ENCODE measurements at regions not wholly inside any gene's neighbourhood (a gene's known extent, or its start where the extent isn't known, plus 50 kb on each side); places are given as distances from the start of the nearest gene placed in this dataset.

GRCh38 chr4:96379524-96379923, 539.6 kb downstream of the PDHA2 start:
- TF ChIP-seq CTCF (IDR thresholded peaks at IDR 0.05; ENCODE audit: poor library complexity) (no peak), EZH2 (IDR thresholded peaks at IDR 0.05; ENCODE audit: borderline replicate concordance) (no peak)
